ENCODE measurements at regions not wholly inside any gene's neighbourhood (a gene's known extent, or its start where the extent isn't known, plus 50 kb on each side); places are given as distances from the start of the nearest gene placed in this dataset.

GRCh38 chr1:163632269-163632668, 310.5 kb downstream of the NUF2 start:
- TF ChIP-seq CTCF (conservative IDR thresholded peaks at IDR 0.05) (no peak), ZFX (IDR thresholded peaks at IDR 0.05) (no peak)
